ENCODE measurements at regions not wholly inside any gene's neighbourhood (a gene's known extent, or its start where the extent isn't known, plus 50 kb on each side); places are given as distances from the start of the nearest gene placed in this dataset.

DNA sequence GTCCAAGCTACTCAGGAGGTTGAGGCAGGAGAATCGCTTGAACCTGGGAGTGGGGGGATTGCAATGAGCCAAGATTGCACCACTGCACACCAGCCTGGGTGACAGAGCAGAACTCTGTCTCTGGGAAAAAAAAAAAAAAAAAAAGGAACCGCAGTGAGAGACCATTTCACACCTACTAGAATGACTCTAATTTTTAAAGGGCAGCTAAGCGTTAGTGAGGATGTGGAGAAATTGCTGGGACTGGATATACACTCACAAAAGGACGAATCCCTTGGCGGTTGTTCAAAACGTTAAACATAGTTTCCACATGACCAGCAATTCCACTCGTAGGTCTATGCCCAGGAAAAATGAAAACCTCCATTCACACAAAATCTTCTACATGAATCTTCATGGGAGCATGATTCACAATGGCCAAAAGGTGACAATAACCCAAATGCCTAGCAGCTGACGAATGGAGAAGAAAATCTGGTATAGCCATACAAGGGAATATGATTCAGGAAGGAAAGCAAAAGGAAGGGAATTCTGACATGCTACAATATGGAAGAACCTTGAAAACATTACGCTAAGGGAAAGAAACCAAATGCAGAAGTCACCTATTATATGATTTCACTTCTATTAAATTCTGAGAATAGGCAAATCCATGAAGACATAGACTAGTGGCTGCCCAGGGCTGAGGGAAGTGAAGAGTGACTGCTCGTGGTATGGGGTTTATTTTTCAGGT lies 127.0 kb downstream of the CHSY1 start:
- DNase-seq (ENCODE audit: low read depth) = peak; percentile 97

- DNase-seq (ENCODE audit: low read depth) = no peak
These were observed 128.5 kb downstream of the CHSY1 start for GRCh38 chr15:101123222-101123910.

GRCh38 chr15:101122806-101123205 lies 129.0 kb downstream of the CHSY1 start:
- DNase-seq (ENCODE audit: low read depth) = no peak

- no peak for DNase-seq (ENCODE audit: low read depth)
These were observed 129.6 kb downstream of the CHSY1 start for GRCh38 chr15:101122266-101122665.

- DNase-seq (ENCODE audit: low read depth) = peak; percentile 61
These were observed 130.2 kb downstream of the CHSY1 start for GRCh38 chr15:101121511-101122090.

DNA sequence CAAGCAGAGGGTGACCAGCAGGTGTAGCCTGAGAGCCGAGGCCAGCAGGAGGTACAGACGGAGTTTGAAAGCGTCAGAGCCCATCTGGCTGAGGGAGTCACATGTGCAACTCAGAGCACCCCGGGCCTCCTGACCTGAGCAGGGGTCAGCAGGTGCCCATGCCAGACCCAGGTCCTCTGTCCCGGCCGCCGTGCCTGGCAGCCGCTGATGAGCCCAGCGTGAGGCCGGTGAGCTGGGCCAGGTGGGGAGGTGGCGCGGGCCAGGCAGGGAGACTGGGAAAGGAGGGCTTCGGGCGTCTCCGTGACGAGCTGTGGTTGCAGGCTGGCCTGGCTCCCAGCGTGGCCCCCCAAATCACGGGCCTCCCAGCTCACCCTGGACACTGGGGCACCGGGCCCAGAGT lies 130.9 kb downstream of the CHSY1 start:
- no peak for DNase-seq (ENCODE audit: low read depth)

- DNase-seq (ENCODE audit: low read depth) = no peak
These were observed 131.4 kb downstream of the CHSY1 start for GRCh38 chr15:101120473-101120872.

Data from ELR (cell line).